ENCODE measurements at regions not wholly inside any gene's neighbourhood (a gene's known extent, or its start where the extent isn't known, plus 50 kb on each side); places are given as distances from the start of the nearest gene placed in this dataset.
"Not testable (repeated sequence)": the region's sequence is repeated elsewhere in the genome, so short reads cannot be mapped to it uniquely, and the experiment has no call there.

- not testable (repeated sequence) for DNase-seq
These were observed 198.0 kb downstream of the MEIS1 start for GRCh38 chr2:66632882-66633281.

GRCh38 chr2:66633631-66634030 lies 198.7 kb downstream of the MEIS1 start:
- no peak for DNase-seq

- DNase-seq: no peak
These were observed 199.9 kb downstream of the MEIS1 start for GRCh38 chr2:66634784-66635183.

GRCh38 chr2:66641685-66642084 lies 206.8 kb downstream of the MEIS1 start:
- no peak for DNase-seq

- DNase-seq: not testable (repeated sequence)
These were observed 213.2 kb downstream of the MEIS1 start for GRCh38 chr2:66648081-66648480.

GRCh38 chr2:66649006-66649405 lies 214.1 kb downstream of the MEIS1 start:
- no peak for DNase-seq

- DNase-seq: no peak
These were observed 216.4 kb downstream of the MEIS1 start for GRCh38 chr2:66651295-66651694.

GRCh38 chr2:66660804-66661203 lies 225.9 kb downstream of the MEIS1 start:
- no peak for DNase-seq

- no peak for DNase-seq
These were observed 226.6 kb downstream of the MEIS1 start for GRCh38 chr2:66661253-66662173.

- peak; percentile 6 for DNase-seq
These were observed 230.4 kb downstream of the MEIS1 start for GRCh38 chr2:66665124-66665984.

- no peak for DNase-seq
These were observed 232.4 kb downstream of the MEIS1 start for GRCh38 chr2:66667301-66667700.

- DNase-seq: no peak
These were observed 238.4 kb downstream of the MEIS1 start for GRCh38 chr2:66673286-66673685.

- DNase-seq: no peak
These were observed 239.2 kb downstream of the MEIS1 start for GRCh38 chr2:66674087-66674486.

GRCh38 chr2:66675591-66675990 lies 240.7 kb downstream of the MEIS1 start:
- DNase-seq: no peak

GRCh38 chr2:66679442-66679841 lies 244.5 kb downstream of the MEIS1 start:
- no peak for DNase-seq

- no peak for DNase-seq
These were observed 247.6 kb downstream of the MEIS1 start for GRCh38 chr2:66682476-66682875.

- no peak for DNase-seq
These were observed 248.1 kb downstream of the MEIS1 start for GRCh38 chr2:66683064-66683463.

GRCh38 chr2:66683599-66683998 lies 248.7 kb downstream of the MEIS1 start:
- DNase-seq: no peak

GRCh38 chr2:66684289-66684688 lies 249.4 kb downstream of the MEIS1 start:
- DNase-seq: no peak

- DNase-seq: no peak
These were observed 251.8 kb downstream of the MEIS1 start for GRCh38 chr2:66686755-66687154.

- no peak for DNase-seq
These were observed 254.0 kb downstream of the MEIS1 start for GRCh38 chr2:66688951-66689350.

GRCh38 chr2:66689456-66690051 lies 254.6 kb downstream of the MEIS1 start:
- DNase-seq: no peak
